ENCODE measurements at regions not wholly inside any gene's neighbourhood (a gene's known extent, or its start where the extent isn't known, plus 50 kb on each side); places are given as distances from the start of the nearest gene placed in this dataset.
"Not testable (repeated sequence)": the region's sequence is repeated elsewhere in the genome, so short reads cannot be mapped to it uniquely, and the experiment has no call there.

GRCh38 chr20:53863923-53864641 is 206.3 kb downstream of the BCAS1 start:
- TF ChIP-seq TARDBP (IDR thresholded peaks at IDR 0.05); FOXA1 (IDR thresholded peaks at IDR 0.05); ARNT (IDR thresholded peaks at IDR 0.05); SP1 (IDR thresholded peaks at IDR 0.05); LEF1 (IDR thresholded peaks at IDR 0.05; ENCODE audit: borderline replicate concordance): not testable (repeated sequence)
